Mesodermal cell (in vitro differentiated cells): ENCODE measurements at regions not wholly inside any gene's neighbourhood (a gene's known extent, or its start where the extent isn't known, plus 50 kb on each side); places are given as distances from the start of the nearest gene placed in this dataset.

Experiments
- H3K27ac ChIP-seq: 2 replicates; pipeline ENCODE4 v1.7.0; 2013; ENCODE audit warnings: mild to moderate bottlenecking, low read depth, low read length, moderate library complexity; ENCODE audit not compliant: severe bottlenecking
- H3K36me3 ChIP-seq: 2 replicates; pipeline ENCODE4 v1.7.1; 2013; ENCODE audit warnings: mild to moderate bottlenecking, low read length, moderate library complexity; ENCODE audit not compliant: control insufficient read depth, insufficient read depth
- H3K4me1 ChIP-seq: one replicate; pipeline ENCODE4 v1.7.1; 2013; ENCODE audit warnings: mild to moderate bottlenecking, low read length; ENCODE audit not compliant: insufficient read depth, control insufficient read depth, poor library complexity, severe bottlenecking
- H3K4me3 ChIP-seq: 2 replicates; pipeline ENCODE4 v1.7.0; 2013; ENCODE audit warnings: low read length, control low read depth, mild to moderate bottlenecking; ENCODE audit not compliant: insufficient read depth, poor library complexity, severe bottlenecking; ENCODE audit errors: extremely low read depth
- H3K9me3 ChIP-seq: 2 replicates; pipeline ENCODE4 v1.7.1; 2013; ENCODE audit warnings: mild to moderate bottlenecking, low read length, moderate library complexity; ENCODE audit not compliant: control insufficient read depth
- WGBS, 2 experiments: methylation state at CpG; one replicate each; pipeline ENCODE4 v1.1.5; 2013; ENCODE audit warnings: missing lambda C conversion rate in 2 of 2; ENCODE audit not compliant: insufficient coverage in 2 of 2; 5-methylcytosine and 5-hydroxymethylcytosine counted together

GRCh38 chr5:3654515-3654914, 58.9 kb downstream of the IRX1 start:
- WGBS, 2 experiments: 81 to 97% methylated on average over 5 of the region's 9 CpGs
- Histone ChIP-seq H3K4me3 (no peak overlapping the region), H3K4me1 (no peaks in the 10 kb centered on the region), H3K9me3 (no peaks in the 10 kb centered on the region), H3K36me3 (no peaks in the 10 kb centered on the region), H3K27ac (no peak overlapping the region)

GRCh38 chr5:3656803-3657202, 61.2 kb downstream of the IRX1 start:
- WGBS, 2 experiments: 81 to 86% methylated on average over 7 of the region's 7 CpGs
- Histone ChIP-seq H3K4me1 (no peaks in the 10 kb centered on the region), H3K4me3 (no peak overlapping the region), H3K36me3 (no peaks in the 10 kb centered on the region), H3K27ac (no peak overlapping the region), H3K9me3 (no peaks in the 10 kb centered on the region)

GRCh38 chr5:3657364-3658022, 61.9 kb downstream of the IRX1 start:
- no peaks in the 10 kb centered on the region for H3K36me3 ChIP-seq
- H3K4me1 ChIP-seq: no peaks in the 10 kb centered on the region
- 88 to 91% methylated on average over 15 to 17 of the region's 18 CpGs for WGBS, 2 experiments
- H3K9me3 ChIP-seq: no peaks in the 10 kb centered on the region
- no peak overlapping the region for H3K27ac ChIP-seq
- no peak overlapping the region for H3K4me3 ChIP-seq

GRCh38 chr5:3658929-3659328, 63.3 kb downstream of the IRX1 start:
- WGBS, 2 experiments: 98% methylated on average over 5 to 10 of the region's 10 CpGs
- H3K36me3 ChIP-seq: no peaks in the 10 kb centered on the region
- no peaks in the 10 kb centered on the region for H3K9me3 ChIP-seq
- no peak overlapping the region for H3K4me3 ChIP-seq
- H3K4me1 ChIP-seq: no peaks in the 10 kb centered on the region
- H3K27ac ChIP-seq: no peak overlapping the region

- no peaks in the 10 kb centered on the region for H3K9me3 ChIP-seq
- 76 to 78% methylated on average over 8 of the region's 8 CpGs for WGBS, 2 experiments
- no peaks in the 10 kb centered on the region for H3K4me1 ChIP-seq
- no peak overlapping the region for H3K4me3 ChIP-seq
- H3K36me3 ChIP-seq: no peaks in the 10 kb centered on the region
- no peak overlapping the region for H3K27ac ChIP-seq
These were observed 64.3 kb downstream of the IRX1 start for GRCh38 chr5:3659907-3660306.

- Histone ChIP-seq H3K36me3 (no peaks in the 10 kb centered on the region), H3K4me1 (no peaks in the 10 kb centered on the region), H3K9me3 (no peaks in the 10 kb centered on the region), H3K27ac (no peak overlapping the region), H3K4me3 (no peak overlapping the region)
- 82 to 83% methylated on average over 2 of the region's 4 CpGs for WGBS, 2 experiments
These were observed 65.0 kb downstream of the IRX1 start for GRCh38 chr5:3660630-3661029.

- Histone ChIP-seq H3K27ac (no peak overlapping the region), H3K36me3 (no peaks in the 10 kb centered on the region), H3K4me3 (no peak overlapping the region), H3K4me1 (no peaks in the 10 kb centered on the region), H3K9me3 (no peaks in the 10 kb centered on the region)
- WGBS, 2 experiments: 83 to 100% methylated on average over 1 to 3 of the region's 4 CpGs
These were observed 66.2 kb downstream of the IRX1 start for GRCh38 chr5:3661755-3662296.

GRCh38 chr5:3662344-3662743, 66.7 kb downstream of the IRX1 start:
- Histone ChIP-seq H3K36me3 (no peaks in the 10 kb centered on the region), H3K9me3 (no peaks in the 10 kb centered on the region), H3K4me3 (no peak overlapping the region), H3K4me1 (no peaks in the 10 kb centered on the region), H3K27ac (no peak overlapping the region)
- 88 to 100% methylated on average over 1 of the region's 1 CpG for WGBS, 2 experiments

- Histone ChIP-seq H3K4me3 (no peak overlapping the region), H3K4me1 (no peaks in the 10 kb centered on the region)
- WGBS, 2 experiments: 47 to 50% methylated on average over 2 of the region's 3 CpGs
These were observed 75.7 kb downstream of the IRX1 start for GRCh38 chr5:3671337-3671736.

GRCh38 chr5:3678801-3679200, 83.2 kb downstream of the IRX1 start:
- H3K4me1 ChIP-seq: no peaks in the 10 kb centered on the region
- WGBS, 2 experiments: 100% methylated on average over 1 of the region's 4 CpGs; no CpG with 5 or more reads in 1 of the 2 experiments
- no peaks in the 10 kb centered on the region for H3K36me3 ChIP-seq
- H3K4me3 ChIP-seq: no peak overlapping the region
- no peaks in the 10 kb centered on the region for H3K9me3 ChIP-seq
- H3K27ac ChIP-seq: no peak overlapping the region

More at GRCh38 chr5:3671337-3671736, 75.7 kb downstream of the IRX1 start:
- Histone ChIP-seq H3K9me3 (no peaks in the 10 kb centered on the region), H3K36me3 (no peaks in the 10 kb centered on the region), H3K27ac (no peak overlapping the region)

GRCh38 chr5:3680821-3681220, 85.2 kb downstream of the IRX1 start:
- H3K4me1 ChIP-seq: no peaks in the 10 kb centered on the region
- WGBS, 2 experiments: 82 to 83% methylated on average over 1 to 2 of the region's 5 CpGs

More at GRCh38 chr5:3680821-3681220, 85.2 kb downstream of the IRX1 start:
- Histone ChIP-seq H3K36me3 (no peaks in the 10 kb centered on the region), H3K4me3 (no peak overlapping the region), H3K9me3 (no peaks in the 10 kb centered on the region), H3K27ac (no peak overlapping the region)
